ENCODE measurements at regions not wholly inside any gene's neighbourhood (a gene's known extent, or its start where the extent isn't known, plus 50 kb on each side); places are given as distances from the start of the nearest gene placed in this dataset.

- TF ChIP-seq CTCF (conservative IDR thresholded peaks at IDR 0.05) = no peak
- TF ChIP-seq ZFX (IDR thresholded peaks at IDR 0.05) = no peak
Observed at GRCh38 chr10:35924759-35925158, 282.7 kb upstream of the FZD8 start.

All from C4-2B (cell line).